GM18499 (cell line): ENCODE measurements at regions not wholly inside any gene's neighbourhood (a gene's known extent, or its start where the extent isn't known, plus 50 kb on each side); places are given as distances from the start of the nearest gene placed in this dataset.

Source experiments
- ATAC-seq: cut with Tn5 transposase; IDR thresholded peaks from one replicate; pipeline ENCODE4 v1.9.1; 2021; ENCODE audit warnings: moderate number of reproducible peaks; ENCODE audit not compliant: insufficient read depth, unreplicated experiment

DNA sequence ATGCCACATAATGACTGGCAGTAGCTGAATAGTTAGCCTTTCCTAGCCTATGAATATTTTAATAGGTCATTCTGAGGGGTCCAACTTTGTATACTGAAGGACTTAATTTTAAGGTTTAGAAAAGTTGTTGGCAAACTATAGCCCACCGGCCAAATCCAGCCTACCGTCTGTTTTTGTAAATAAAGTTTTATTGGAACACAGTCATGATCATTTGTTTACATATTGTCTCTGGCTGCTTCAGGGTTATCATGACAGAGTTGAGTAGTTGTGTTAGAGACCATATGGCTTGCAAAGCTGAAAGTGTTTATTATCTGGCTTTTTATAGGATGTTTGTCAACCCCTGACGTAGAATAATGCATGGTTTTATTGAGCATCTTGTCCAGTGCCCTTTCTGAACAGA, 73.4 kb downstream of the NTMT2 start:
- no peak for ATAC-seq

DNA sequence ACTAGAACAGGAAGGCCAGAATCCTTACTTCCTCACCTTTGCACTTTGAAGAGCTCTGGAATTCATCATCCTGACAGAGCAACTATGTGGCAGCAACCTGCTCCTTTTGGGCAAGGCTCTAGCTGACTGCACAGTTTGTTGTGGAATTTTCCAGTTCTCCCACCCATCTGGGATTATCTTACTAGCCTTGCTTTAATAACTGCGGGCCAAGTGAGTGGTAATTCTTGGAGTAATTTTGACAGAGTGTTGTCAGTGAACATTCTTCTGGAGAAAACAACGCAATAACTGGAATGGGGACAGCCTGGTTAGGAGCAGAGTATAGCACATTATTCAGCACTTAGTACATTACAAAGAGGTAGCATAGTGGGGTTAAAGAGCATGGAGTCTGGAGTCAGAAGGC, 75.3 kb downstream of the NTMT2 start:
- no peak for ATAC-seq

DNA sequence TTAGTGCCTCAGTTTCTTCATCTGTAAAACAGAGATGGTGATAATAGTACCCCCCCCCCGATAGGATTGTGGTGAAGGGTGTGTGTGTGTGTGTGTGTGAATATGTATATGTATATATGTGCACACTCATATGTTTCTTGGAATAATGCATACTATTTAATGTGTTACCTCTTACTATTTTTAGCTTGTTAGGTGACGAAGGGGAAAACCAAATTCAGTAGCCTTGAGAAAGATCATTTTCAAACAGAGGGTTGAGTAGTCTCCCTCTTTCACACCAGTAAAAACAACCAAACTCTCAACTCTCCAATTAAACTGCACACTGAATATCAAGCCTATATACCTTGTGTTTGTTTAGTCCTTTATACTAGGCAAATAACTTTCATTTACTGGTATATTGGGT, 75.7 kb downstream of the NTMT2 start:
- ATAC-seq, result no peak

DNA sequence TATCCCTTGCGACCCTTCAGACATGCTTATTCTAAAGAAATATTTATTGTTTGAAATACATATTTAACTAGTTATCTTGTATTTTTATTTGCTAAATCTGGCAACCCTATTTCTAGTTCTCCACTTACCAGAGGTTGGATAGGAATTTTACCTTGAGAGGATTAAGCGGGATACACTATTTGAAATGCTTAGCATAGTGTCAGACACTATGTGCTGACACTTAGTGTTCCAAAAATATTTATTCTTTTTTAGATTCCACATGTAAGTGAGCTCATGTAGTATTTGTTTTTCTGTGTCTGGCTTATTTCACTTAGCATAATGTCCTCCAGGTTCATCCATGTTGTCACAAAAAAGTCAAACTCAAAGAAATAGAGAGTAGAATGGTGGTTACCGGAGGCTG, 78.7 kb downstream of the NTMT2 start:
- no peak for ATAC-seq

DNA sequence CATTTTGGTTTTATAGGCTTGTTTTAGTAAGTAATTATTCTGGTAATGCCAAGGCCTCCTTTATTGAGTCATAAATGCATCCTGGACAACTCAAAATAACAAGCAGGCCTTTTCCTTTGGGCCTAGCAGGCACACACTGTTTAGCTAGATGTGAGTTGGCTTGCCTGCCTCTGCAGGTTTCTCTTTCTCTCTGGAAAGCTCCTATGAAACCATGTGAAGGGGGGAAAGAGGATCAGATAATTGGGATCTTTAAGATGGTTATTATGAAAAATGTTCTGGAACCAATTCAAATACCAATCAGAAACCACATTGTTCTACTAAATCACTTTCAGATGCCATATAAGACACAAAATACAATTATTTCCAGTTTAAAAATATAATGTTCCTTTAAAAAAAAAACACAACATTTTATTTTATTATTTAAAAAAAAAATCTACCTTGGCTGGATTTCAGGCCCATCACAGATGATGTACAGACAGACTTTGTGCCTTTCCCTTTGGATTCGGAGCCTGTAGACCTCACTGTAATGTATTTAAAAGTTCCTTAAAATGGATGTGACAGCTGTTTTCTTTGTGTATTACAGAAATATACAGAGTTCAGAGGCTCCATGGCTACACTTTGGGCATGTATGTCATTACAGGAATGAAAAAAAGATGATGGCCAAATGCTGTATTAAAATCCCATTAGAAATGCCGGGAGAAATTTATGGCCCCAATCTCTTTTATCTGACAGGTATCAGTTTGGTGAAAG, 80.2 kb downstream of the NTMT2 start:
- no peak for ATAC-seq

DNA sequence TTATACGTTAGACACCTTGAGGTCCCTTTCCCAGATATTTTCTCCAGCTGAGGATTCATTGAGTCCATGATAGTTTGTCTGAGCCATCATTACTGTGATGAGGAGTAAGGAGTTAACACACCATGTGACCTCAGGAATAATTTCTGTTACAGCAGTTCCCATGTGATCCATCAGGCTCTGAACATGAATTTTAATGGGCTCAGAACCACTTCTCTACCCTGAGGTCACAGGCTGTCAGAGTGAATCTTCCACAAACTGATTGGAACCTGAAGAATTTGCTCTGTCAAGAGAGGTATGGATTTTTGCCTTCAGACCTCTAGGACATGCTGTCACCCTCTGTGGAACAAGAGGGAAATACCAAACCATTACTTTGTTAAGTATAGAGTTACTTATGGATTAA, 81.0 kb downstream of the NTMT2 start:
- ATAC-seq, result no peak

DNA sequence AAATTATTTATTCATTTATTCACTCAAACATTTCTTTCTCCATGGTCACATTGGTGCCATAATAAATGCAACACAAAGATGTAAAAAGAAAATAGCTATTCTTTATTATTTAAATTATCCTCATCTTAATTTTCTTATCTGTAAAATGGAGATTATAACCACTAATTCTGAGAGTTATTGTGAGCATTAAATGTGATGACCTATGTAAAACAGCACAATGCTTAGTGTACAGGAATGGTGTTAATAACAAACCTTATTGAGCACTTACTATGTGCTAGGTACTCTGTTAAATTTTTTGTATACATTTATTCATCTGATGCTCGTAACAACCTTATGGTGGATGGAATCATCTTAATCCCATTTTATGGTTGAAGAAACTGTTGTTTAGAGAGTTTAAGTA, 84.6 kb downstream of the NTMT2 start:
- no peak for ATAC-seq

DNA sequence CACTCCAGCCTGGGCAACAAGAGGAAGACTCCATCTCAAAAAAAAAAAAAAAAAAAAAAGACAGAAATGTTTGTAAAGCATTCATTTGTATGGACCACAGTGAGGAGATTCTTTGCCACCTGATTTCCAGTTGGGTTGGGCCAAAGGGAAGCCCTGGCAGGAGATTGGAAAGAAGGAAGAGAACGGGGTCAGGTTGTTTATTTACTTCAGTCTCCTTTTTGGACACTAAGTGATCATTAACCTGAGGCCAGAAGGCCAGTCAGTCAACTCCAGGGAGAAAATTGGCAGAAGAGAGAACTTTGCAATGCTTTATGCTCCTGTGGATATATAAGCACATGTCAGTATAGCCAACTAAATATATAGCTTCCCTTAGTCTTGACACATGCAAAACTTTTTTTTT, 85.9 kb downstream of the NTMT2 start:
- no peak for ATAC-seq

DNA sequence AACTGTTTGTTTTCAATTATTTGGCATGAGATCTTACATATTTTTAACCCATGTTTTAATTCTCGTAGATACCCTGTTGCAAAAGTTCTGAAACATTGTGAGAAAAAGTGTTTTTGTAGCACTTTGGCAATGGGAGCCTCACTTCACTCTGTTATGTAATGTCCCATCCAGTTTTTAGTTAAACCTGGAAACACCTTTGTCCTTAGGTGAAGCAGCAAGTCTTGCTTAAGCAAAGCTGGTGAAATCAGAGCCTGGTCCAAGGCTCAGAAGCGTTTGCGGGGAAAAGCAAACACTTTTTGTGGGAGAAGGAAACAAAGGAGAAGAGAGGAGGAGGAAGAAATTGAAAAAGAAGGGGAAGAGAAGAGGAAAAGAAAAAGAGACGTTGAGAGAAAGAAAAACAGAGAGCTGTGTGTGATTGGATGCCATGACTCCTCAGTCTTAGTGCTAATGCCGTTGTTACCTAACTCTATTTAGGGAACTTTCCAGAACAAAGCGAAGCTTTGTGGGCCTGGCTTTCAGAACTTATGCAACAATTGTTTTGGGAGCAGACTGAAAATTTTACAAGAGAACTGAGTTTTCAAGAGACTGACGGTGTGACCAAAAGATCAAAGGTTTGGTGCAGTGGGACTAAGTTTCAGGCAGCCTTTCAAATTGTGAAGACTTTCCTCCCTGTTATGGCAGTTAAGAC, 93.1 kb downstream of the NTMT2 start:
- ATAC-seq, result no peak

DNA sequence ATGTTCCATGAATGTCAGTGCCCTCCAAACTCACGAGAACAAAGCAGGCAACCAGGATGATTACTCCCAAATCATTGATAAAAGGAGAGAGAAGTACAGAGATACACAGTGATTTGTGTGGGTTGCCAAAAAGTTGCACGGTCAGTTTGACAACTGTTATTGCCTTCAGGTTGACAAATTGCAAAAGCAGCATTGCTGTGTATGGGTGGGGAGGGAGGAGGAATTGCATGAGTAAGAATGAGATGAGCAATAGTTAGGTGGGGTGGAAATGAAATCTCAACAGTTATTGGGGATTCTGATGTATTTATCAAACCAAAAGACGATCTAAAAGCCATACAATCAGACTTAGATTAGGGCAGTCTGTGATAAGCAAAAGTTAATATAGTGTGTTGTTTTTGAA, 93.7 kb downstream of the NTMT2 start:
- no peak for ATAC-seq

DNA sequence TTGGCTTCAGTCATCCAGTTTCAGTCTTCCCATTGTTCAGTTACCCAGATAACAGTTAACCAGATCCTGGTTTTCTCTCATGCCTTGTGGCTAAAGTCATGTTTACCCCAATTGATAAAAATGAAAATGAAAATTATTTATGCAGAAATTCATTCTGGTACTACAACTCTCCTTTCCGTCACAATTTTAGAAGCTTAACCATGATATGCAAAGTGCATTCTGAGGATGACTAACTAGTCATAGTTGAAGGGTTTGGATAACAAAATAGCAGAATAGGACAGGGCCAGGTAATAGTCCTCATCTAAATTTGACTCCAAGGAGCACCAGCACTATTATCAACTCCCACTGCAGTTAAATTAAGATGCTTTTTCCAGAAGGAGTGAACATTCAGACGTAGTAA, 94.7 kb downstream of the NTMT2 start:
- peak; percentile 100 for ATAC-seq

DNA sequence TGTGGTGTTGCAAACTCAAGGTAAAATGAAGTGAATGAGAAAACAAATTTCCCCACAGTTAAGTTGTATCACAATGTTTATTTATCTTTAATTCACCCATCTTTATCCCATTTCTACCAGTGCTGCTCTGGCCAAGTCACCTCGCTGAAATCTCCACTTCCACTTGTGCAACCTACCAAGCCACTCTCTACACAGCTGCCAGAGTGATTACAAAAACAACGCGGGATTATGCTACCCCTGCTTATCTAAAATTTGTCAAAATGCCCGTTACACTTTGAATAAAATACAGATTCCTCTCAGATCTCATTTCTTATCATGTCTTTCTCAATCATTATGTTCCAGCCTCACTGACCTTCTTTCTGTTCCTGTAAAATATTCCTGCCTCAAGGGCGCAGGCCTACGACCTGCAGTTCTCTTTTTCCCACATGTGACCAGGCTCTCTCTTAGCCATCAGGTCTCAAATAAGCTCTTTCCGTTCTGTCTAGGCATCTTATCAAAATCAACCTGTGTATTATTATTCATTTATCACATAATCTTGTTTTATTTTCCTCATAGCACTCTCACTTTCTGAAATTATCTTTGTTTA, 95.6 kb downstream of the NTMT2 start:
- ATAC-seq, result no peak

DNA sequence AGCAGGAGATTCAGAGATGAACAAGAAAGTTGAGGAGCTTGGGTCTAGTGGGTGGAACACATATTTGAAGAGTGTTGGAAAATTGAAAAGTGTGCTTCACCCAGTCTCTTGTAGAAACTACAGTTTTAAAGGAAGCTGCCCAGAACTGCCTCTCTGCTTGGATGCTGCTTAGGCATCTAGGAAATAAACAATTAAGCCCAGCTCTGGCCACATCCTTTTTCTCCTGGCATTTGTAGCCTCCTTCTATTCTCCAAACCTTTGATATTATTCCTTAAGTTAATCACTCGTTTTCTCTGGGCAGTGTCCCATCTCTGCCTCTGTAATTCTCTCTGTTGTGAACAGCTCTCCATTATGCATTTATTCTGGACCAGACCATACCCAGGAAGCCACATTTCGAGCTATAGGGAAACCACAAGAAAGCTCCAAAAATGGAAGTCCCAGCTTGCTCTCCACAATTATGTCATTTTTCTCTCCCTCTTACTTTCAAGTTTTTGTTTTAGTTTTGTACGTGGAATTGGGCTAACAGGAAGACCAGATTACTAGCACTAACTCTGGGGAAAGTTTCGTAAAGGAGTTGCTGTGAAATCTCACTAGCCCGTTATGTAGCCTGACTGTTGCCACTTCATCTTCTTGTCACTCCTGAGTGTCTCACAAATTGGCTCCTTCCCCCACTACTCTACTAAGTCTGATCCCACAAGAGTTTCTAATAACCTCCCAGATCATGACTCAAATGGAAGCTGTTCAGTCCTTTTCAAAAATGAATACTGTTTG, 102.2 kb downstream of the NTMT2 start:
- peak; percentile 60 for ATAC-seq

DNA sequence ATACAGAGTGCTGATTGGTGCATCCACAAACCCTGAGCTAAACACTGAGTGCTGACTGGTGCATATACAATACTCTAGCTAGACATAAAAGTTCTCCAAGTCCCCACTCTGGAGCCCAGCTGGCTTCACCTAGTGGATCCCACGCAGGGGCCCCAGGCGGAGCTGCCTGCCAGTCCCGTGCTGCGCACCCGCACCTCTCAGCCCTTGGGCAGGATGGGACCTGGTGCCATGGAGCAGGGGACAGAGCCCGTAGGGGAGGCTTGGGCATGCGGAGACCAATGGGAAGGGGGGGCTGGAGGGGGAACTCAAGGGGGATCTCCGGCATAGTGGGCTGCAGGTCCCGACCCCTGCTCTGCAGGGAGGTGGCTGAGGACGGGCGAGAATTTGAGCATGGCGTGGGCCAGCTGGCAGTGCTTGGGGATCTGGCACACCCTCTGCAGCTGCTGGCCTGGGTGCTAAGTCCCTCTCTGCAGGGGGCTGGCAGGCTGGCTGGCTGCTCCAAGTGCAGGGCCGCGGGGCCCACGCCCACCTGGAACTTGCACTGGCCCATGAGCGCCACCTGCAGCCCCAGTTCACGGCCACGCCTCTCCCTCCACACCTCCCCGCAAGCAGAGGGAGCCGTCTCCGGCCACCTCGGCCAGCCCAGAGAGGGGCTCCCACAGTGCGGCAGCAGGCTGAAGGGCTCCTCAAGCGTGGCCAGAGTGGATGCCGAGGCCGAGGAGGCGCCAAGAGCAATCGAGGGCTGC, 104.9 kb downstream of the NTMT2 start:
- ATAC-seq, result no peak

DNA sequence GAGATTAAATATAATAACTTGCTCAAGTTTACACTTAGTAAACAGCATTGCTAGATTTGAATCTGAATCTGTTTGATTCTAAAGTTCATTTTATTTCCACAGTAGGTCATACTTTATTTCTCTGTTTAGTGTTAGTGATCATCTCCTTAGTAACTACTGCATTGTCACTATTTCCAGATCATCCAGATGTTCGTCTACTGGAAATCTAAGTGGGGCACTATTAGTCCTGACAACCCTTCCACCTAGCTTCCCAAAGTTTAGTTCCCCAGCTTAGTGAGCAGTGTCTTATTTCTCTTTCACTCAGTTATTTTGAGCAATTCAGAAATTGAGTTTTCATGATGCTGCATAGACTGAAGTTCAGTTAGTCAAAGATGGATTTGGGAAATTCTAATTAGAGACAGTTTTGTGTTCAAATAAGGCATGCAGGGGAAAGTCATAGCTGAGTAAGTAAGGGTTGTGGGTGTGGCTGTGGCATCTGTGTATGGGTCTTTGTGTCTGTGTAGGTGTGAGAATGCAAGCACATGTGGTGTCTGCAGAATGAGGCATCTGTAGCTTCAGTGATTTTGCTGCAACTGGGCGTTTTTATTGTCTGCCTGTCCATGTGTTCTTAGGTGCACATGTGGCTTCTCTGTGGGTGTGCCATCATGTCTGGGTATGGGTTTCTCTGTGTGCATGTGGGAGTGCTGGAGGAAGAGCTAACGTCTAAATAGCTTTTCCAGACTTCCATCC, 107.3 kb downstream of the NTMT2 start:
- ATAC-seq, result no peak

DNA sequence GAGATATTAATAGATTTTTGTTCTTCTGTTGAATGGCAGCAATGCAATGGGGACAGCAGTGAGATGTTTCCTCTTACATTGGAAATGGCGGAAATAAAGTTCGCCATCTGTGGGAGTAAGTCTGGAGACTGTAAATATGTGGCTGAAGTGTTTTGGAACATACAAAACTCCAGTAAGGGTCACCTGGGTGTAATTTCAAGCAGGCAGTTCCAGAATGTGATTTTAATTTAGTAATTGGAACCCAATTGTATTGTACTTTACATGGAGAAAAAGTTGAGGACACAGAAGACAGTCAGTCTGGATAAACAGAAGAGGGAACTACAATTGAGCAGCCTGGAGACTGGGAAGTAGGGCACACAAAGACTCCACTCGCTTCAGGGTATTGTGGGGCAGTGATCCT, 108.6 kb downstream of the NTMT2 start:
- ATAC-seq, result no peak

DNA sequence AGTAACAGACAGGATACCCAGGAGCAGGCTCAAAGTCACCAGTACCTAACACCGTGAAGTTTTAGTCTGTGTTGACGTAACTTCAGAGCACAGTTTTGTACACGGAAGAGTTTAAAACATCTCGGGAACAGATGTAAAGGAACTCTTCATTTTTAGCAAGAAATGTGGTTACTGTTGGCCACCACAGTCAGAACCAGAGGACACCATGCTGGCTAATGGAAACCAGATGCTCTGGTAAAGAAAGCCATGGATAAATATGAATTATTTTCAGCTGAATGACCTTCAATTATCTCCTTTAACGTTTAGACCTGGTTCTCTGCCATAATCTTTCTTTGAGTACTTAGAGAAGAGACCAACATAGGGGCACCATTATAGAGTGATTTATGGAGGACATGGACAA, 115.9 kb downstream of the NTMT2 start:
- no peak for ATAC-seq

DNA sequence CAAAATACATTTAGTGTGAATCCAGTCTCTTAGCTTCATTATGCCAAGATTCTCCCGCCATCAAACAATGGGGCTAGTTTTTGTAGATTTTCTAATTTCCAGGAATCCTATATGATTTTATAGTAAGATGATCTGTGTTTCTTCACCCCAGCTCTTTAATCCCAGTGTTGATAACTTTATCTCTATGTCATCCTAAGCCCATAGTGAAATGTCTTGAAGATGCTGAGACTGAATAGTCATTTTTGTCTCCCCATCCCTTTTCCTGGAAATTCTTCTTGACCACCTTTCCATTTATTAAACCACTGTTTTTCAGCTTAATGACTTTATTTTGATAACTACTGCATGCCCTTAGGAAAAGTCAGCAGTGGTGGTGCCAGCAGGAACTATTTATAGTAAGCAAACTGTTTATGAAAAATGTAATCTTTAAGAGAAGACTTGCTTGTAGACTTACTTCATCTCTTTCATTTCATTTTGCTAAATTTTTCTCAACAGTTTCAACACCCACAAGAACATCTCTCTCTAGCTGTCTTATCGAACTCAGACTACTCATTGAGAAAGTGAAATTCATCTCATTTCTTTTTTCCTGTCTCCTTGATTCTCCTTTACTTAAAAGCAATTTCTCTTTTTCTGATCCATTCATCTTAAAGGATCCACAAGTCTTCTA, 116.6 kb downstream of the NTMT2 start:
- ATAC-seq, result no peak

DNA sequence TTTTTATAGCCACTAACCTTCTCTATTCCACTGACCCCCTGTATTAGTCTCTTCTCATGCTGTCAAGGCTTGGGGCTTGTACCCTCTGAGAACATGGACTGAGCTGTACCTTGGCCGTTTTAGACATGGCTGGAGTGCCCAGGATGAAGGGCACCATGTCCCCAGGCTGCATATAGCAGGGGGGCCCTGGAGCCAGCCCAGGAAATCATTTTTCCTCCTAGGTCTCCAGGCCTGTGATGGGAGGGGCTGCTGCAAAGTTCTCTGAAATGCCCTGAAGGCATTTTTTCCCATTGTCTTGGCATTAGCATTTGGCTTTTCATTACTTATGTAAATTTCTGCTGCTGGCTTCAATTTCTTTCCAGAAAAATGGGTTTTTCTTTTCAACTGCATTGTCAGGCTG, 119.5 kb downstream of the NTMT2 start:
- no peak for ATAC-seq
